ENCODE measurements at regions not wholly inside any gene's neighbourhood (a gene's known extent, or its start where the extent isn't known, plus 50 kb on each side); places are given as distances from the start of the nearest gene placed in this dataset.

- DNase-seq: no peak
Observed at GRCh38 chr2:188158337-188159100, 133.2 kb upstream of the GULP1 start.

- no peak for DNase-seq
Observed at GRCh38 chr2:188159484-188159883, 132.2 kb upstream of the GULP1 start.

- no peak for DNase-seq
Observed at GRCh38 chr2:188170356-188170755, 121.3 kb upstream of the GULP1 start.

- no peak for DNase-seq
Observed at GRCh38 chr2:188176620-188177019, 115.1 kb upstream of the GULP1 start.

- DNase-seq: no peak
Observed at GRCh38 chr2:188181067-188181838, 110.4 kb upstream of the GULP1 start.

- DNase-seq: no peak
Observed at GRCh38 chr2:188181884-188182283, 109.8 kb upstream of the GULP1 start.

GRCh38 chr2:188187726-188188125 lies 103.9 kb upstream of the GULP1 start:
- DNase-seq: no peak

- no peak for DNase-seq
Observed at GRCh38 chr2:188189356-188189755, 102.3 kb upstream of the GULP1 start.

- no peak for DNase-seq
Observed at GRCh38 chr2:188193230-188193629, 98.4 kb upstream of the GULP1 start.

- DNase-seq: no peak
Observed at GRCh38 chr2:188196343-188197008, 95.2 kb upstream of the GULP1 start.

- peak in 1 of 2 experiments; percentile 9 for DNase-seq
Observed at GRCh38 chr2:188199716-188200128, 92.0 kb upstream of the GULP1 start.

GRCh38 chr2:188201639-188202038 lies 90.0 kb upstream of the GULP1 start:
- no peak for DNase-seq

GRCh38 chr2:188202777-188203176 lies 88.9 kb upstream of the GULP1 start:
- no peak for DNase-seq

- DNase-seq: no peak
Observed at GRCh38 chr2:188203776-188204175, 87.9 kb upstream of the GULP1 start.

- no peak for DNase-seq
Observed at GRCh38 chr2:188204824-188205223, 86.8 kb upstream of the GULP1 start.

- DNase-seq: no peak
Observed at GRCh38 chr2:188207554-188207953, 84.1 kb upstream of the GULP1 start.

- no peak for DNase-seq
Observed at GRCh38 chr2:188209218-188209617, 82.5 kb upstream of the GULP1 start.

- DNase-seq: no peak
Observed at GRCh38 chr2:188217264-188217663, 74.4 kb upstream of the GULP1 start.

GRCh38 chr2:188219541-188219940 lies 72.1 kb upstream of the GULP1 start:
- DNase-seq: no peak

GRCh38 chr2:188220535-188220934 lies 71.1 kb upstream of the GULP1 start:
- DNase-seq: no peak

- no peak for DNase-seq
Observed at GRCh38 chr2:188227713-188228112, 64.0 kb upstream of the GULP1 start.

- DNase-seq: no peak
Observed at GRCh38 chr2:188235364-188235763, 56.3 kb upstream of the GULP1 start.

- DNase-seq: no peak
Observed at GRCh38 chr2:188238386-188238785, 53.3 kb upstream of the GULP1 start.
